Endodermal cell (in vitro differentiated cells): ENCODE measurements at regions not wholly inside any gene's neighbourhood (a gene's known extent, or its start where the extent isn't known, plus 50 kb on each side); places are given as distances from the start of the nearest gene placed in this dataset.
A peak's percentile ranks its signal among the peaks of the same experiment; 100 is the strongest.

Experiments
- DNase-seq: peaks from one replicate; pipeline ENCODE4 v3.0.0-alpha.2; 2017
- H3K27ac ChIP-seq: 2 replicates; pipeline ENCODE4 v1.5.1; 2013; ENCODE audit warnings: mild to moderate bottlenecking, low read depth, low read length, moderate library complexity
- H3K27me3 ChIP-seq: 2 replicates; pipeline ENCODE4 v1.6.1; 2013; ENCODE audit warnings: mild to moderate bottlenecking, low read length, moderate library complexity; ENCODE audit not compliant: insufficient read depth, control insufficient read depth, poor library complexity, severe bottlenecking
- H3K36me3 ChIP-seq: 2 replicates; pipeline ENCODE4 v1.7.0; 2013; ENCODE audit warnings: mild to moderate bottlenecking, low read length, moderate library complexity; ENCODE audit not compliant: control insufficient read depth, insufficient read depth
- H3K4me1 ChIP-seq: one replicate; pipeline ENCODE4 v1.7.0; 2013; ENCODE audit warnings: low read length; ENCODE audit not compliant: control insufficient read depth, insufficient read depth
- H3K4me3 ChIP-seq: 2 replicates; pipeline ENCODE4 v1.5.1; 2013; ENCODE audit warnings: mild to moderate bottlenecking, low read length, moderate library complexity
- H3K9ac ChIP-seq: 2 replicates; pipeline ENCODE4 v1.6.1; 2013; ENCODE audit warnings: mild to moderate bottlenecking, low read length, moderate library complexity; ENCODE audit not compliant: poor library complexity, severe bottlenecking; ENCODE audit errors: extremely low read depth
- H3K9me3 ChIP-seq: 2 replicates; pipeline ENCODE4 v1.6.1; 2013; ENCODE audit warnings: mild to moderate bottlenecking, low read length, moderate library complexity; ENCODE audit not compliant: control insufficient read depth
- H3K27ac Mint-ChIP-seq: 2 replicates; pipeline ENCODE4 v1.8.0; 2020; ENCODE audit warnings: mixed read lengths
- H3K27me3 Mint-ChIP-seq: 2 replicates; pipeline ENCODE4 v1.8.0; 2021; ENCODE audit warnings: mild to moderate bottlenecking, mixed read lengths; ENCODE audit not compliant: insufficient read depth
- H3K36me3 Mint-ChIP-seq: 2 replicates; pipeline ENCODE4 v1.8.0; 2020; ENCODE audit warnings: low read depth, mixed read lengths
- H3K4me1 Mint-ChIP-seq: 2 replicates; pipeline ENCODE4 v1.8.0; 2020; ENCODE audit warnings: mixed read lengths
- H3K4me3 Mint-ChIP-seq: 2 replicates; pipeline ENCODE4 v1.8.0; 2020; ENCODE audit warnings: mild to moderate bottlenecking, moderate library complexity, mixed read lengths
- H3K9me3 Mint-ChIP-seq: 2 replicates; pipeline ENCODE4 v1.8.0; 2020; ENCODE audit warnings: mild to moderate bottlenecking, mixed read lengths
- CTCF ChIP-seq: fragments of 200-600 bp; sonication (generic); conservative IDR thresholded peaks from 2 replicates; pipeline ENCODE4 v1.5.0; 2021; ENCODE audit warnings: antibody characterized with exemption, mild to moderate bottlenecking
- WGBS, 2 experiments: methylation state at CpG; one replicate each; pipeline versions ENCODE4 v1.1.5 to v1.1.7; 2013; ENCODE audit warnings: missing lambda C conversion rate in 2 of 2, mixed read lengths in 1 of 2; ENCODE audit not compliant: insufficient coverage in 1 of 2, insufficient read length in 1 of 2; 5-methylcytosine and 5-hydroxymethylcytosine counted together

- Mint-ChIP-seq H3K9me3 (no peaks in the 10 kb centered on the region), H3K4me3 (no peak overlapping the region), H3K27me3 (no peaks in the 10 kb centered on the region), H3K4me1 (no peaks in the 10 kb centered on the region), H3K27ac (no peak overlapping the region), H3K36me3 (no peaks in the 10 kb centered on the region)
- peak; percentile 91 for DNase-seq
- Histone ChIP-seq H3K36me3 (no peaks in the 10 kb centered on the region), H3K9ac (no peak overlapping the region), H3K27me3 (no peaks in the 10 kb centered on the region), H3K9me3 (no peaks in the 10 kb centered on the region), H3K4me3 (no peak overlapping the region), H3K27ac (no peak overlapping the region), H3K4me1 (no peaks in the 10 kb centered on the region)
- TF ChIP-seq CTCF, result peak; percentile 94
- WGBS, 2 experiments, result 58 to 60% methylated on average over 4 of the region's 4 CpGs
These were observed 409.5 kb downstream of the SLC6A15 start for GRCh38 chr12:84502907-84503787.

GRCh38 chr12:84502180-84502860 lies 410.3 kb downstream of the SLC6A15 start:
- WGBS, 2 experiments, result 100% methylated on average over 2 of the region's 2 CpGs; no CpG with 5 or more reads in 1 of the 2 experiments
- Histone ChIP-seq H3K27me3 (no peaks in the 10 kb centered on the region), H3K9ac (no peak overlapping the region), H3K4me3 (no peak overlapping the region), H3K4me1 (no peaks in the 10 kb centered on the region), H3K9me3 (no peaks in the 10 kb centered on the region), H3K27ac (no peak overlapping the region), H3K36me3 (no peaks in the 10 kb centered on the region)
- no peak for TF ChIP-seq CTCF
- H3K27me3 Mint-ChIP-seq, result no peaks in the 10 kb centered on the region
- no peaks in the 10 kb centered on the region for H3K4me1 Mint-ChIP-seq
- no peak overlapping the region for H3K4me3 Mint-ChIP-seq
- no peaks in the 10 kb centered on the region for H3K9me3 Mint-ChIP-seq
- no peaks in the 10 kb centered on the region for H3K36me3 Mint-ChIP-seq
- DNase-seq, result no peak
- no peak overlapping the region for H3K27ac Mint-ChIP-seq

GRCh38 chr12:84497819-84498218 lies 414.8 kb downstream of the SLC6A15 start:
- DNase-seq, result no peak
- Histone ChIP-seq H3K4me1 (no peaks in the 10 kb centered on the region), H3K27ac (no peak overlapping the region), H3K9ac (no peak overlapping the region), H3K9me3 (no peaks in the 10 kb centered on the region), H3K36me3 (no peaks in the 10 kb centered on the region), H3K4me3 (no peak overlapping the region), H3K27me3 (no peaks in the 10 kb centered on the region)
- H3K27ac Mint-ChIP-seq, result no peak overlapping the region
- TF ChIP-seq CTCF, result peak; percentile 66
- no peaks in the 10 kb centered on the region for H3K4me1 Mint-ChIP-seq
- WGBS, 2 experiments, result no CpG with 5 or more reads among the region's 1 CpG
- no peak overlapping the region for H3K4me3 Mint-ChIP-seq
- H3K9me3 Mint-ChIP-seq, result no peaks in the 10 kb centered on the region
- H3K36me3 Mint-ChIP-seq, result no peaks in the 10 kb centered on the region
- no peaks in the 10 kb centered on the region for H3K27me3 Mint-ChIP-seq
